BJ (cell line): ENCODE measurements at regions not wholly inside any gene's neighbourhood (a gene's known extent, or its start where the extent isn't known, plus 50 kb on each side); places are given as distances from the start of the nearest gene placed in this dataset.

Experiments
- CTCF ChIA-PET: fragments of 350-600 bp; formaldehyde crosslinking; extraction: SDS; loops from one replicate; lab custom pipeline; 2021; ENCODE audit warnings: antibody characterized with exemption, inconsistent platforms; lab: Yijun Ruan, JAX
- POLR2A ChIA-PET: fragments of 300-600 bp; sonication (Branson Sonifier 250); formaldehyde crosslinking; extraction: SDS; loops from one replicate; lab custom pipeline; 2021; ENCODE audit warnings: antibody characterized with exemption; lab: Charles Lee
- DNase-seq: peaks from one replicate; pipeline ENCODE4 v3.0.0-alpha.2; 2011; ENCODE audit warnings: low read depth
- H3K27me3 ChIP-seq: 2 replicates; pipeline ENCODE4 v1.6.0; 2011; ENCODE audit warnings: low read length; ENCODE audit not compliant: control insufficient read depth, insufficient read depth
- H3K36me3 ChIP-seq: 2 replicates; pipeline ENCODE4 v1.5.1; 2011; ENCODE audit warnings: low read length; ENCODE audit not compliant: control insufficient read depth, insufficient read depth
- H3K4me3 ChIP-seq: 2 replicates; pipeline ENCODE4 v1.5.1; 2011; ENCODE audit warnings: low read depth, mild to moderate bottlenecking, control low read depth, low read length
- CTCF ChIP-seq: IDR thresholded peaks from 2 replicates; pipeline ENCODE4 v1.5.1; 2011; ENCODE audit warnings: low read depth, mild to moderate bottlenecking, control low read depth, inconsistent platforms, low read length, moderate library complexity; ENCODE audit not compliant: insufficient read depth

GRCh38 chr4:41358647-41359421 is 102.1 kb downstream of the UCHL1 start:
- POLR2A ChIA-PET, result no interaction called here
- Histone ChIP-seq H3K27me3 (no peaks in the 10 kb centered on the region), H3K36me3 (no peaks in the 10 kb centered on the region), H3K4me3 (no peak overlapping the region)
- DNase-seq, result no peak
- 0 out of 2 replicates have a peak, but pooled peaks have one; percentile 1 for TF ChIP-seq CTCF
- CTCF ChIA-PET, result interaction anchor here (0.5 to 2.0 kb wide), 6 partner anchors 8 to 1287 kb away, joined by 3 to 5 read pairs (median 3); no protein-coding TSS in a partner anchor

GRCh38 chr4:41359422-41359775 is 102.7 kb downstream of the UCHL1 start:
- no peaks in the 10 kb centered on the region for H3K27me3 ChIP-seq
- no peaks in the 10 kb centered on the region for H3K36me3 ChIP-seq
- no peak overlapping the region for H3K4me3 ChIP-seq
- ChIA-PET POLR2A (no interaction called here), CTCF (interaction anchor here (1.0 to 2.0 kb wide), 5 partner anchors 9 to 302 kb away, joined by 3 to 5 read pairs (median 3); no protein-coding TSS in a partner anchor)
- DNase-seq, result no peak
- TF ChIP-seq CTCF, result no peak

- ChIA-PET POLR2A (no interaction called here), CTCF (interaction anchor here (1.0 to 2.0 kb wide), 4 partner anchors 9 to 302 kb away, joined by 3 to 5 read pairs (median 3); no protein-coding TSS in a partner anchor)
- Histone ChIP-seq H3K36me3 (no peaks in the 10 kb centered on the region), H3K4me3 (peak overlapping the region; percentile 56), H3K27me3 (no peaks in the 10 kb centered on the region)
- TF ChIP-seq CTCF, result no peak
- DNase-seq, result no peak
Observed at GRCh38 chr4:41359836-41360213, 103.1 kb downstream of the UCHL1 start.

- CTCF ChIA-PET, result interaction anchor here (0.6 to 3.2 kb wide), 6 partner anchors 10 to 284 kb away, joined by 3 to 11 read pairs (median 4); no protein-coding TSS in a partner anchor
- Histone ChIP-seq H3K27me3 (no peaks in the 10 kb centered on the region), H3K36me3 (no peaks in the 10 kb centered on the region), H3K4me3 (peak overlapping the region; percentile 56)
- TF ChIP-seq CTCF, result no peak
- no peak for DNase-seq
- POLR2A ChIA-PET, result interaction anchor here (0.8 kb wide), 1 partner anchor 20 kb away, joined by 5 read pairs; no protein-coding TSS in a partner anchor
Observed at GRCh38 chr4:41360214-41360920, 103.6 kb downstream of the UCHL1 start.
